ENCODE measurements at regions not wholly inside any gene's neighbourhood (a gene's known extent, or its start where the extent isn't known, plus 50 kb on each side); places are given as distances from the start of the nearest gene placed in this dataset.

GRCh38 chr16:64292953-64293352 is 828.9 kb downstream of the CDH11 start:
- Histone ChIP-seq H4K20me1 (ENCODE audit: insufficient read depth) (no peaks in the 10 kb centered on the region), H3K9ac (ENCODE audit: low read length) (no peak overlapping the region), H2AFZ (ENCODE audit: low read depth, low read length) (no peak overlapping the region), H3K9me2 (ENCODE audit: insufficient read depth, low read length) (no peaks in the 10 kb centered on the region), H3F3A (ENCODE audit: insufficient read depth, low read length, poor library complexity, severe bottlenecking) (no peaks in the 10 kb centered on the region), H3K4me3 (ENCODE audit: low read length) (no peak overlapping the region), H3K4me2 (ENCODE audit: low read length) (no peak overlapping the region), H3K79me2 (replicated peaks; ENCODE audit: insufficient read depth, low read length) (no peaks in the 10 kb centered on the region), H3K36me3 (ENCODE audit: insufficient read depth, low read length) (no peaks in the 10 kb centered on the region), H3K9me3 (ENCODE audit: low read length) (no peaks in the 10 kb centered on the region), H3K27ac (ENCODE audit: low read length) (no peak overlapping the region), H3K27me3 (ENCODE audit: insufficient read depth, low read depth, low read length) (no peaks in the 10 kb centered on the region)
- TF ChIP-seq MXI1 (conservative IDR thresholded peaks at IDR 0.05; ENCODE audit: poor library complexity, severe bottlenecking) (no peak), POLR2AphosphoS5 (IDR thresholded peaks at IDR 0.05) (no peak), REST (IDR thresholded peaks at IDR 0.05; ENCODE audit: borderline replicate concordance) (no peak), EP300 (conservative IDR thresholded peaks at IDR 0.05; ENCODE audit: poor library complexity, severe bottlenecking) (no peak), CTCF (IDR thresholded peaks at IDR 0.05; ENCODE audit: poor library complexity, severe bottlenecking) (no peak), SMC3 (conservative IDR thresholded peaks at IDR 0.05; ENCODE audit: poor library complexity) (no peak), EZH2 (IDR thresholded peaks at IDR 0.05; ENCODE audit: borderline replicate concordance, insufficient read depth, low read length, poor library complexity, severe bottlenecking) (no peak), RAD21 (conservative IDR thresholded peaks at IDR 0.05) (no peak), TAF1 (IDR thresholded peaks at IDR 0.05; ENCODE audit: low read depth) (no peak)

DNA sequence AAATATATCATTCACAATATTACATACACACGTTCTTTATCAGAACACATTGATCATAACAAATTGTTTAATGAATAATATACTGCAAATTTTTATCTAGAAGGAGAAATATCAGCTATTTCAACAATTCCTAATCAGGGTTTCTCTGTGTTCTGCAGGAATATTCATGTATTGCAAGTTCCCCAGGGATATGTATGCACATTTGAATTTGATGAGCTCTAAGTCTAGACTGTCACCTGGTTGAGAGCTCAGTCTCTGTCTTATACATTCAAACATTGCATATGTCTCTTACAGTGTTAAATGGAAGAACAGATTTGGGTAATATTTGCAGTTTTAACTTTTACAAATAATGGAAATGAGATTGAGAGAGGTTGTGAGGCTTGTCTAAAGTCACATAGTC is 829.7 kb downstream of the CDH11 start:
- Histone ChIP-seq H3K27ac (ENCODE audit: low read length) (no peak overlapping the region), H2AFZ (ENCODE audit: low read depth, low read length) (no peak overlapping the region), H3K36me3 (ENCODE audit: insufficient read depth, low read length) (no peaks in the 10 kb centered on the region), H4K20me1 (ENCODE audit: insufficient read depth) (no peaks in the 10 kb centered on the region), H3F3A (ENCODE audit: insufficient read depth, low read length, poor library complexity, severe bottlenecking) (no peaks in the 10 kb centered on the region), H3K9me3 (ENCODE audit: low read length) (no peaks in the 10 kb centered on the region), H3K4me2 (ENCODE audit: low read length) (no peak overlapping the region), H3K27me3 (ENCODE audit: insufficient read depth, low read depth, low read length) (no peaks in the 10 kb centered on the region), H3K9ac (ENCODE audit: low read length) (no peak overlapping the region), H3K4me3 (ENCODE audit: low read length) (no peak overlapping the region), H3K9me2 (ENCODE audit: insufficient read depth, low read length) (no peaks in the 10 kb centered on the region), H3K79me2 (replicated peaks; ENCODE audit: insufficient read depth, low read length) (no peaks in the 10 kb centered on the region)
- TF ChIP-seq REST (IDR thresholded peaks at IDR 0.05; ENCODE audit: borderline replicate concordance): no peak
- TF ChIP-seq CTCF (IDR thresholded peaks at IDR 0.05; ENCODE audit: poor library complexity, severe bottlenecking): no peak
- TF ChIP-seq MXI1 (conservative IDR thresholded peaks at IDR 0.05; ENCODE audit: poor library complexity, severe bottlenecking): no peak
- TF ChIP-seq EZH2 (IDR thresholded peaks at IDR 0.05; ENCODE audit: borderline replicate concordance, insufficient read depth, low read length, poor library complexity, severe bottlenecking): no peak
- no peak for TF ChIP-seq EP300 (conservative IDR thresholded peaks at IDR 0.05; ENCODE audit: poor library complexity, severe bottlenecking)
- no peak for TF ChIP-seq RAD21 (conservative IDR thresholded peaks at IDR 0.05)
- no peak for TF ChIP-seq SMC3 (conservative IDR thresholded peaks at IDR 0.05; ENCODE audit: poor library complexity)
- TF ChIP-seq POLR2AphosphoS5 (IDR thresholded peaks at IDR 0.05): no peak
- TF ChIP-seq TAF1 (IDR thresholded peaks at IDR 0.05; ENCODE audit: low read depth): no peak
